ENCODE measurements at regions not wholly inside any gene's neighbourhood (a gene's known extent, or its start where the extent isn't known, plus 50 kb on each side); places are given as distances from the start of the nearest gene placed in this dataset.

DNA sequence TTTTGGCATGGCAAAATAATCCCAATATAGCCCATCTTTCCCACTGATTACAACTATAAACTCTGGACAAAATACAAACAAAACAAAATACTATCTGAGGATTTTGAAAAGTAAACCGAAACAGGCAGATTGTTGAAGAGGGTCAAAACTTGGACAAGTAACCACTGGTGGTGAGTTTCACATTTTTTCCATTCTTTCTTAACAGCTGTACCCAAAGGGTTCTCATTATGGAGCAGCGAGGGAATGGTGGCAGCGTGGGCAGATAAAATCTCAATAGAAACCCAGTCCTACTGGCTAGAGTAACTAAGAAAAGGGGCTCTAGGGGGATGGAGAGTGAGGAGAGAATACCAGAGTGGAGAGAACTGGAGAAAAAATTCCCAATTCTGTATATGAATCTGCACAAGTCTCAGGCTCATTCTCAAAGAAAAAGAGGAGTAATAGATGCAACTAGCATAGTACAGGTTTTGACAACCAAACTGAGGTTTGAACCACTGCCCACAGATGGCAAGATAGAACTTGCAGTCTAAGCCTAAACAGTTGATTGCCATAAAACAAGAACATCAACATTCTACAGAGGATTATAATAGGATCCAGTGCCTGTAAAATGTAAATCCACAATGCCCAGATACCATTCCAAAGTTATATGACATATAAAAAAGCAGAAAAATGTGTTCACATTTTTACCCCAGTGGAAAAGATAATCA, 284.5 kb downstream of the KCNRG start:
- no peak for DNase-seq (ENCODE audit: low read depth in 2 of 3, low spot score in 2 of 3)

DNA sequence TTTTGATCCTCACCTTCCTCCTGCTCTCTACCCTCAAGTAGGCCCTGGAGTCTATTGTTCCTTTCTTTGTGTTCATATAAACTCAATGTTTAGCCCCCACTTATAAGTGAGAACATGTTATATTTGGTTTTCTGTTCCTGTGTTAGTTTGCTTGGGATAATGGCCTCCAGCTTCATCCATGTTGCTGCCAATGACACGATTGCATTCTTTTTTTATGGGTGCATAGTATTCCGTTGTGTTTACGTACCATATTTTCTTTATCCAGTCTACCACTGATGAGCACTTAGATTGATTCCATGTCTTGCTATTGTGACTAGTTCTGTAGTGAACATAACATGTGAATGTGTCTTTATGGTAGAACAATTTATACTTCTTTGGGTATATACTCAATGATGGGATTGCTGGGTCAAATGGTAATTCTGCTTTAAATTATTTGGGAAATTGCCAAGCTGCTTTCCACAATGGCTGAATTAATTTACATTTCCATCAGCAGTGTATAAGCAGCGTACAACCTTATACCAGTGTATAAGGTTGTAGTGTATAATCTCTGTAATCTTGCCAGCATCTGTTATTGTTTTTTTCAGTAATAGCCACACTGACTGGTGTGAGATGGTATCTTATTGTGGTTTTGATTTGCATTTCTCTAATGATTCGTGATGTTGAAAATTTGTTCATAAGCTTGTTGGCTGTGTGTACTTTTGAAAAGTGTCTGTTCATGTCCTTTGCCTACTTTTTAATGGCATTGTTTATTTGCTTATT, 288.9 kb downstream of the KCNRG start:
- DNase-seq (ENCODE audit: low read depth in 2 of 3, low spot score in 2 of 3): no peak

DNA sequence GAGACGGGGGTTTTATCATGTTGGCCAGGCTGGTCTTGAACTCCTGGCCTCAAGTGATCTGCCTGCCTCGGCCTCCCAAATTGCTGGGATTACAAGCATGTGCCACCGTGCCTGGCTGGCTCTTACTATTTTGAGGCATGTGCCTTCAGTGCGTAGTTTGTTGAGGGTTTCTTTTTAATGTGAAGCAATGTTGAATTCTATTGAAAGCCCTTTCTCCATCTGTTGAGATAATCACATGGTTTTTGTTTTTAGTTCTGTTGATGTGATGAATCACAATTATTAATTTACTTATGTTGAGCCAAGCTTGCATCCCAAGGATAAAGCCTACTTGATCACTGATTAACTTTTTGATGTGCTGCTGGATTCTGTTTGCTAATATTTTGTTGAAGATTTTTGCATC, 290.9 kb downstream of the KCNRG start:
- no peak for DNase-seq (ENCODE audit: low read depth in 2 of 3, low spot score in 2 of 3)

DNA sequence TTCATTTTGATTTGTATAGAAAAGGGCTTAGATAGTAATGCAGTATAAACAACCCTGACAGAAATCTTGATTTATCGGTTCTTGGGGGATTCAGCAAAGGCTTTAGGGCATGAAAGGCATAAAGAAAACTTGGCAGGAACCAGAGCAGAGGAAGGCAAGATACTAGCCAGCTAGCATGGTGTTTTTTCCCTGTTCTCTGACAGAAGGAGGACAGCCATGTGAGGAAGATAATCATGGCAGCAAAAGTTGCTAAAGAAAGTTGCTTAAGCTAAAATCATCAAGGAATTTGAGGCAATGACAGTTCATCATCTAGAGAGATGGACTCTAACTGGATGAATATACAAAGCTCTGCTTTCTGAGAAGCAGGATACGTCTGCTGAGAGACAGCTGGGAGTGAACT, 294.1 kb downstream of the KCNRG start:
- no peak for DNase-seq (ENCODE audit: low read depth in 2 of 3, low spot score in 2 of 3)

DNA sequence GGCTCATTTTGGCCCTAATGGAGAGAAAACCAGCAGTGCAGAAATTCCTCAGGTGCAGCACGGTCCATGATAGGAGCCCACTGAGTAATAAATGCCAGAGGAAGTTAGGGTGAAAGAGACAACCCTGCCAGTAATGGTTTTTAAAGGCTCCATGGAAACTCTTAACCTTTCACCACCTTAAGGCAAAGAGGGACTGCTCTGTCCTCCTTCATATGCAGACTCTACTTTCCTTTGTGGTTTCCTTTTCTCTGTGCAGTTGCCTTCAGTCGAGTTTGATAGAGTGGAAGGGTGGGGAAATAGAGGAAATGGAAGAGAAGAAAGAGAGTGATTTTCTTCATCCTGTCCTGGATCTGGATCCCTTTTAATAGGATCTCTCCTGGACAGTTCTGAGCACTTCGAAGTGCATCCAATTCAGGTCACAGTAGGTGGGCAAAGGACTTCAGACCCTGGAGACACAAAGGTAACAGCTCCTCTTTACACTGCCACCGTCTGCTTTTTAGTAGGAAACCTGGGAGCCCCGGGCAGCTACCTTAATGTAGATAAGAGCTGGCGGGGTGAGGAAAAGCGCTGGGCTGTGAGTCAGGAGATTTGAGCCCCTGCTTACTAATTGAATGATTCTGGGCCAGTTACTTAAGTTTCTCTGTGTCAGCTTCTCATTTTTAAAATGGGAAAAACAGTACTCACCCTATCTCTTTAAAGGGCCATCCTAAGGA, 294.8 kb downstream of the KCNRG start:
- DNase-seq (ENCODE audit: low read depth in 2 of 3, low spot score in 2 of 3): peak in 1 of 3 donors; percentile 6

DNA sequence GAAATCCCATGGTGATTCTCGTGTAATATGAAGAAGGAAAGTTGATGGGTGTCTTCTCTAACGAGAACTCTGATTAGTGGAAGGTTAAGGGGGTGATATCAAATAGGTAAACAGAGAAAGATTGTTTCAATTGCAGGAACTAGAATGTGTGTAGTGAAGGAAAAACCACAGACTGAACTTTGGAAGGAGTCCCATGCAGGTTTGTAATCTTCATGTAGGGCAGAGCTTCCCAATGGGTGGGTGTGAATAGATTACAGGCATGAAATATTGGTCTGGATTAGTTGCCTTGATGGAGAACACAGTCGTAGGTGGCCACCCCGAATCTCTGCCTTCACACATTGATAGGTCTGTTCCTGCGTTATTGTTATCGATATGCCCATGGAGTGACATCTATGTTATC, 295.5 kb downstream of the KCNRG start:
- DNase-seq (ENCODE audit: low read depth in 2 of 3, low spot score in 2 of 3): no peak

DNA sequence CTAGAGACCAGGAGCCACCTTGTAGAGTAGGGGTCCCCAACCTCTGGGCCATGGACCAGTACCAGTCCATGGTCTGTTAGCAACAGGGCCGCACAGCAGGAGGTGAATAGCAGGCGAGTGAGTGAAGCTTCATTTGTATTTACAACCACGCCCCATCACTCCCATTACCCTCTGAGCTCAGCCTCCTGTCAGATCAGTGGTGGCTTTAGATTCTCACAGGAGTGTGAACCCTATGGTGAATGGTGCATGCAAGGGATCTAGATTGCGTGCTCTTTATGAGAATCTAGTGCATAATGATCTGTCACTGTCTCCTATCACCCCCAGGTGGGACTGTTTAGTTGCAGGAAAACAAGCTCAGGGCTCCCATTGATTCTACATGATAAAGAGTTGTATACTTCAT, 303.6 kb downstream of the KCNRG start:
- DNase-seq (ENCODE audit: low read depth in 2 of 3, low spot score in 2 of 3): no peak

DNA sequence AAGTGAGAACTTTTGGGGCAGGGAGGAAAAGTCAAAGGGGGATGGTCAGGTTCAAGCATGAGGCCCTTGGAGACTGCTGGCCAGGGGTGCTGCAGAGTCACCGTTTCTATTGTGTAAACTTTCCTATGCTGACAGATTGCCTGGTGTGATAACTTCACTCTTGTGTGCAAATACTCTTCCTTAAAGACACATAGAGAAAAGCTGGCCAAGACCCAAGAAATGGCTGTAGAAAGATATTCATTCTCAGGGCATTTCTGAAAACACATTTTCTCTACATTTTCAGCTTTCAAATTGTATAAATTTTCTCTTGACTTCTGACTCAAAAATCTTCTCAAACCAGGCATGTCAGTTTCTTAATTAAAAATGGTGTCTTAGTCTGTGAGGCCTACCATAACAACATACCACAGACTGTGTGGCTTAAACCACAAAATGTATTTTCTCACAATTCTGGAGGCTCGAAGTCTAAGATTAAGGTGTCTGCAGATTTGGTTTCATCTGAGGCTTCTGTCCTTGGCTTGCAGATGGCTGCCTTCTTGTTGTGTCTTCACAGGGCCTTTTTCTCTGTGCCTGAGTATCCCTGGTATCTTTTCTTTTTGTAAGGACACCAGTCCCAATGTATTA, 304.5 kb downstream of the KCNRG start:
- peak in 2 of 3 donors; percentile 7 to 56 for DNase-seq (ENCODE audit: low read depth in 2 of 3, low spot score in 2 of 3)

DNA sequence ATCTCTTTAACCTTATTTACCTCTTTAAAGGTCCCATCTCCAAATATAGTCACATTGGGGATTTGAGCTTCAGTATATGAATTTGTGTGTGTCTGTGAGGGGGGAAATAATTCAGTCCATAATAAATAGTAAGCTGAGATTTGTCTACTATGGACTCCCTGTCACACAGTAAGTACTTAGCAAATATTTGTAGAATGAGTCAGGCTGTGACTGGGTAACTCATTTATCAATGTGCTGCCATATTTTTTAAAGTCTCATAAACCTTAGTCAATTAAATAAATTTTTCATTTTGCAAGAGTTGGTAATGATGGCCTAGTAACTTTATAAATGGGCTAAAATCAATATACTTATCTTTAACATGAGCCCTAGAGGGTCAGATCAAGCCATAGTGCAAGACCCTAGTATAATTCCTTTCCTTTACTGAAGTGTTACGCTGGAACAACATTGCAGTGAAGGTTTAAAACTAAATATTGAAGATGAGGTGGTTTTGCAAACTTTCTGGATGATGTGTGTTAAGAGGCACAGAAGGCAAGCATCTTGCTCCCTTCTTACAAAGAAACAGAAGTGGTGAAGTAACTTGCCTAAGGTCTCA, 305.1 kb downstream of the KCNRG start:
- no peak for DNase-seq (ENCODE audit: low read depth in 2 of 3, low spot score in 2 of 3)

DNA sequence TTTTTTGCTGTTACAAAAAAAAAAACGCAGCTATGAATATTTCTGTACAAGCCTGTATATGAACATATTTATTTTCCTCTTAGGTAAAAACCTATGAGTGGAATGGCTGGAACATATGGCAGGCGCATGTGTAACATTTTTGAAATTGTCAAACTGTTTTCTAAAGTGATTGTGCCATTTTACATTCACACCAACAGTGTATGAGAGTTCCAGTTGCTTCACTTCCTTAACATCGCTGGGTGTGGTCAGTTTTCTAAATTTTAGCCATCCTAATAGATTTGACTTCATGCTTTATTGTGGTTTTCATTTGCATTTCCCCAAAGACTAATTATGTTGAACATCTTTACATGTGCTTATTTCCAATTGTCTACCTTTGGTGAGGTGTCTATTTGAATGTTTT, 306.8 kb downstream of the KCNRG start:
- no peak for DNase-seq (ENCODE audit: low read depth in 2 of 3, low spot score in 2 of 3)

DNA sequence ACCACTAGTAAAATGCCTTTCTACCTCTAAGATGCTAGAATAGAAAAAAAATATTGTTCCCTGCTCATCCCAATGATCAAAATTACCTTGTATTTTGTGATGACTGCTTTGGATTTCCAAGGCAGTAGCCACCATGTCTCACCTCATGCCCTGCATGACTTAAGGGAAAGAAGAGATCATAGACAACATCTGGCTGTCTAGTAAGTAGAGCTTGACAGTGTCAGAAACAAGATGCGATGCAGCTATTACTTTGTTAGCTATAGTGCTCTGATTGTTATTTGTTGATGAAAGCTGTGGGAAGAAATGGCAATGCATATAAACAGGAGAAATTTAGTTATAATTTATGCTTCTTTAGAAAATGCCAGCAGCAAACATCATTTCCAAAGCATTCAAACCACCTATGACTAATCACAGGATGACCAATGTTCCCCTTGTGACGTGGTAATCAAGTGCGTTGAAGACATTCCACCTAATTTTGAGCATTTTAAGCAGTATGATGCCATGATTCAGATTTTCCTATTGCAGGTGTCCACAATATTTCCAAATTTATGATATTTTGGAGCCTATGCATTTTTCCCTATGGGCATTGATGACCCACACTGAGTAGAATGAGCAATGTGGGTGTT, 308.3 kb downstream of the KCNRG start:
- DNase-seq (ENCODE audit: low read depth in 2 of 3, low spot score in 2 of 3): no peak

DNA sequence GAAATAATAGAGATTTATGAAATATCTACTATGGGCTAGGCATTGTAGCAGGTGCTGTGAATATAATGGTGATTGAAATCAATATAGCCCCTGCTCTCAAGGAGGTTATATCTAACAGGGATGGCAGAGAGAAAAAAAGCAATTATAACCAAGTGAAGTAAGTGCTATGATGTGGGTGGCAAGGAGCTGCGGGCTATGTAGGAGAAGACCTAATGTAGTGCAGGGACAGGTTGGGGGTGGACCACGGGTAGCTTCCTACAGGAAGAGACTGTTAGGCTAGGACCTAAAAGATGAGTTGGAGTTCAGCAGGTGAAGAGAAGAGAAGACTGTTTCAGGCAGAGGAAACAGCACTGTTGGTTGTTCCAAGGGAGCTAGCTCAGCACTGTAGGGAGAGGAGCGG, 311.0 kb downstream of the KCNRG start:
- DNase-seq (ENCODE audit: low read depth in 2 of 3, low spot score in 2 of 3): no peak

DNA sequence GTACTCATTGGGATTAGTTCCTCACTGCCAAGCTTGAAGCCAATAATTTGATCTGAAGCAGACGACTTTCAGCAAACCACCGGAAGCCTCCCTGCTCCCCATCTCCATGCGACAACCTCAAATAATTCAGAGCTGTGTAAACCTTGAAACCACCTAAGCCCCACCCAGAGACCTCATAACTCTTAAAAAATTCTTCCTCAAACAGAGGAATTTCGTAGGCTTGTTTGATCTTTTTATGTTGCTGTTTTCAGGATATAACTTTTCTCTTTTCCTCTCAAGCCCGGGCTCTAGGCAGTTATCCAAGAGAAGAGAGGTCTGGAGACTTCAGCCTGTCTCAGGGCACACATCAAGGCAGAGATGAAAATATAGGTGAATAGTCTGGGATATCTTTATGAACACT, 311.6 kb downstream of the KCNRG start:
- no peak for DNase-seq (ENCODE audit: low read depth in 2 of 3, low spot score in 2 of 3)

DNA sequence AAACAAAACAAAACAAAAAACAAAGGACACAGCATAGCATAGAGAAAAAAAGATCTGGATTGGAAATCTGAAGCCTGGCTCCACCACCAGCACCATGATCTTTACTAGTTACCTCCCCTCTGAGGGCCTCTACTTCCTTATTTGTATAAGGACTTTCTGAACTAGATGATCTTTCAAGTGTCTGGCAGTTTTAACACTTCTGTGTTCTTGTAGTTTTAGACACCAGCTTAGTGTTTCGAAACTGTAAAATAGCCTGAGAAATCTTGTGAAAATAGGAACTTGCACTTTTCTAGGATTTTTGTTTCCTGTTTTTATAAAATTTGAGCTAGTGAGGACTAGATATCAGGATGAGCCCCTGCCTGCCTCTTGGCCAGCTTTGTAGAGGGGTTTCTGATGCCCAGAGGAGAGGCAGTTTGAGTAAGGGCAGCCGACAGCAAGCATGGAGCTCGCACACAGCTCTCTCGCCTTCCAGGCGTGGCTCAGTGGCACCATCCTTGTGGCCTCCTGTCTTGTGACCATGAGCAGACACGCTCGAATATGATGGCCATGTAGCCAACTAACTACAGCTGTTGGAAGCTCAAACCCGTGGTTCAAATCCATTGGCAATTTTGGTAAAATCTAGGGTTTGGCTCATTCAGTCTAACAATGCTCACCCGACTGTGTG, 319.0 kb downstream of the KCNRG start:
- peak in 1 of 3 donors; percentile 43 for DNase-seq (ENCODE audit: low read depth in 2 of 3, low spot score in 2 of 3)

DNA sequence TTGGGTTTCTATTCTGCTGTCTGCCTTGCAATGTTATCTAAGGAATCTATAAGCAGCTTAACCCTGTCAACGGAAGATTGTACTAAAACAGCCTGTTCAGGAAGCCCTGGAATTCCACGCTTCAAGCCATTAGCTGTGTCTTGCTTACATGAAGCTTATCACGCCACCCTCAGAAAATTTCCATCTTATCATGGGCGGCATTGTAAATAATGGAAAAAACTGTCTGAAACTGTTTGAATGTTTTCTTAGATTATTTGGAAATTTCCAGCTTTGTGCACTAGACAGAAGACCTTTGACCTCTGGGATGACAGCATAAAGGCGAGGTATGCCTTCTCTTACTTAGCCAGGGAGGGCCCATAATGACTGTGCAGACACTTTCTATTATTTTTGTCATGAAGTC, 319.7 kb downstream of the KCNRG start:
- no peak for DNase-seq (ENCODE audit: low read depth in 2 of 3, low spot score in 2 of 3)

DNA sequence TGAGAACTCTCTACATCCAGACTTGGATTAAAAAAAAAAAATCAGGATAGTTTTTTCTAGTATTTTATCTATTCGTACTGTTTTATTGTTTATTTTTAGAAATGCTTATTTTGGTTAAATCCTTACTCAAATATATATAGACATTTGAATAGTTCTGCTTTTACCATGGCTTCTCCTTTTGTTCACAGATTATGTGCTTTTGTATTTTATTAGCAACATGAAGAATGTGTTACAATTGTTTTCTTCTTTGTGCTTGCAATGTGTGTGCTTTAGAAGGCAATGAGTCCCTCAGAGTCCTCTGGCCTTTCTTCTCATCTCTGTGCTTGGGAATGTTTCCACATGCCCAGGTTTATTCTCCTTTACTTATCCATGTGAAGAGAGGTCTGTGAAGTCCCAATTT, 324.0 kb downstream of the KCNRG start:
- DNase-seq (ENCODE audit: low read depth in 2 of 3, low spot score in 2 of 3): no peak

DNA sequence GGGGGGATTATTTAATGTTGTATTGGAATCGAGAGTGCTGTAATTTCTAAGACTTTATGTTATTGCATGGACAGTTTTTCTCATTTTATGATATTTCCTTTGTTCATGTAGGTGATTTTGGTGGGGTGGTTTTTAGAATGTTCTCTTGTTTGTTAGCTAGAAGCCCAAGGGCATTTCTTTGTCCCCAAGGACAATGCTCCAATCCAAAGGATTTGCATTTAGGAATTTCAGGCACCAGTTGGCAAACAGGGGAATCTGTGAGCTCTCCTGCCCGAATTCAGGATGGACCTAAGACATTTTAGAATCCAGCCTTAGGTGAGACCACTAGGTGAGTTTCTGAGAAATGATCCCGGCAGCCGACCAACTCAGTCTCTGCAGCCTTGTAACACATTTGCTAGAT, 324.9 kb downstream of the KCNRG start:
- no peak for DNase-seq (ENCODE audit: low read depth in 2 of 3, low spot score in 2 of 3)

DNA sequence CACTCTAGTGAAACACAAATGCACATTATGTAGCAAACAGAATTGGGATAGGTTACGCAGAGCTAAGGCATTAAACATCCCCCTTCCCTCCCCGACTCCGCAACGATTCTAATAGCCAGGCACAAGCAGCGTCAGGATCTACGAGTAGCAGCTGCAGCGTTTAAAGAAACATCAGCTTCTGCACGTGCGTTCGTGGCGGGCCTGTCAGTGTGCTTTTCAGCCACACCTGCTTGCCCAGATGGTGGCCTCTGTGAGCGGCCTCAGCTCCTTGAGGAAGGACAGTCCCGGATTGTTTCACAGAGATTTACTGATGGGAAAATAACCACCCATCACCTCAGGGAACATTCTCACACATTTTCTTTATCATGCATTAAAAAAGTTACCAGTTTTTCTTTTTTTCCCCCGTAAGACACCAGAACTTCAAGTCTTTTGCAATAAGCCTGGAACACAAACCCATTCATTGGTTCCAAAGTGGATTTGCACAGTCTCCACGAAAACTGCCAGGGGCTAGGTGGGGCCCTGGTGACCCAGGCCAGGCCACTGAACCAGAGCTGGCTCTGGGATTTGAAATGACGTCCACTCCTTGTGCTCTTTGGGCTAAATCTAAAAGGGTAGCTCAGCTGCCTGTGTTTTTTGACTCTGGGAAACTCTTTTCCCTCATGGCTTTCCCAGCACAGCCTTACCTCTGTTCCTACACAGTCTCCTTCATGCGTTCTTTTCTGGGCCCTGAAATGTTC, 325.5 kb downstream of the KCNRG start:
- no peak for DNase-seq (ENCODE audit: low read depth in 2 of 3, low spot score in 2 of 3)

DNA sequence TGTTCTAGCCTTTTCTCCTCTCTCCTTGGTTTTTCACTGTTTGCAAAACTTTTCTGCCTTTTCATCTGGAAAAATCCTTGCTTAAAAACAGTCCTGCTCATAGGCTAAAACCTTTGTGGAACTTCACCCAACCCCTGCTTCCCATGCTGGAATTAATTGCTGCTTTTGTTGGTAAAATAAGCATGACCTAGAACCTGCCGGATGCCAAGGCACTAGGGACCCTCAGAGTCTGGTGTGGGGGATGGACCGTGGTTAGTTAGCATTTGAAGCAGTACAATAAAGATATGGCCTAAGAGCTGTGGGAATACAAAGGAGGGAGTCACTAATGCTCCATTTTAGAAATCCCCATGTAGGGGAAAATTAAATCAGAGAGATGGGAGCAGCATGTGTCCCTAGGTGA, 326.3 kb downstream of the KCNRG start:
- DNase-seq (ENCODE audit: low read depth in 2 of 3, low spot score in 2 of 3): no peak

Data from hematopoietic multipotent progenitor cell (in vitro differentiated cells).